Ovary (tissue), 7 donors: ENCODE measurements at regions not wholly inside any gene's neighbourhood (a gene's known extent, or its start where the extent isn't known, plus 50 kb on each side); places are given as distances from the start of the nearest gene placed in this dataset.

Experiments
- DNase-seq, 5 donors: peaks; one replicate each; pipeline ENCODE4 v3.0.0-alpha.2; 2019 to 2020
- H3K27ac ChIP-seq, 2 donors: fragments of 200-600 bp; one replicate each; pipeline versions ENCODE4 v1.5.1 to v1.8.0; 2019 to 2022
- H3K27me3 ChIP-seq: fragments of 200-600 bp; one replicate; pipeline ENCODE4 v1.8.0; 2022
- H3K36me3 ChIP-seq: fragments of 200-600 bp; sonication (generic); one replicate; pipeline ENCODE4 v1.5.1; 2019
- H3K4me1 ChIP-seq: one replicate; pipeline ENCODE4 v1.8.1; 2013; ENCODE audit warnings: mild to moderate bottlenecking, moderate library complexity; ENCODE audit not compliant: insufficient read depth
- H3K4me3 ChIP-seq: fragments of 200-600 bp; sonication (generic); one replicate; pipeline ENCODE4 v1.5.1; 2017
- H3K9me3 ChIP-seq, 2 donors: fragments of 200-600 bp in 1 of 2; sonication (generic) in 1 of 2; one replicate each; pipeline versions ENCODE4 v1.5.1 to v1.8.1; 2013 to 2019; ENCODE audit warnings: mild to moderate bottlenecking in 1 of 2, moderate library complexity in 1 of 2
- CTCF ChIP-seq, 3 donors: fragments of 450-650 bp in 2 of 3; fragments of 200-600 bp in 1 of 3; IDR thresholded peaks; one replicate each; pipeline versions ENCODE4 v1.5.1 to v1.8.0; 2016 to 2022; ENCODE audit warnings: antibody characterized with exemption in 3 of 3, mild to moderate bottlenecking in 1 of 3
- EP300 ChIP-seq: sonication (generic); formaldehyde crosslinking; IDR thresholded peaks from one replicate; pipeline ENCODE4 v1.6.1; 2017; ENCODE audit warnings: antibody characterized with exemption
- POLR2A ChIP-seq: fragments of 450-650 bp; IDR thresholded peaks from one replicate; pipeline ENCODE4 v1.6.1; 2017; ENCODE audit warnings: antibody characterized with exemption, mild to moderate bottlenecking, moderate library complexity
- WGBS, 3 donors: extraction: QIAGEN DNeasy Blood & Tissue Kit in 1 of 3; methylation state at CpG; one replicate each; pipeline versions ENCODE4 v1.1.5 to v1.1.7; 2013 to 2017; 5-methylcytosine and 5-hydroxymethylcytosine counted together
- intact Hi-C, 4 donors: fragments of 100-400 bp; cut with DNase I; formaldehyde crosslinking; loops; one replicate each; pipeline versions ENCODE4 v1.11.0 to v1.15.1; 2022 to 2023
- donor health status: DM: no; HTN: no; CAD: no; lungs with moderate emphysema.
- donor health status: DM: no; HTN: no; CAD: no.
- donor health status: Bipolar disorder and iron deficiency.
- donor health status: DM: no; HTN: no; CAD: no.
- donor health status: DM: yes; HTN: yes; CAD: no.

DNA sequence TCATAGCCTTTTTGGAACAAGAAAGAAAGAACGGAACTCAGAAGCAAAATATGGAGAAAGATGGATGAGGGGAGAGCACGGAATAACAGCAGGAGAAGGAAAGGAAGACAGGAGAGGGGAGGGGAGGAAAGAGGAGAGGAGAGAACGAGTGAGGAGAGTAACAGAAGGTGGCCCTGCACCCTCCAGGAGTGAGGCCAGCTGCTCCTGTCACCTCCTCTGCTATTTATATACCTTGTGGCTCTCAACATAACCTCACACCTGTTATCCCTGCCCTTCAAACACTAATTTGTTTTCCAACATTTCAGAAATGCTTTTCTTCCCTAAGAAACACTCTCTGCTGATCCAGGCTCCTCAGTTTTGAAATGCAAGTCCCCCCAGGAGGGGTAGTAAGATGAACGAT is 53.4 kb upstream of the ATP2B2 start:
- TF ChIP-seq POLR2A (no peak), CTCF (IDR thresholded peaks at IDR 0.05) (no peak), EP300 (no peak)
- intact Hi-C loops: no loop called here
- H3K4me1 ChIP-seq: no peaks in the 10 kb centered on the region
- H3K36me3 ChIP-seq: no peaks in the 10 kb centered on the region
- 27 to 29% (median 27%) methylated on average over 4 of the region's 4 CpGs for WGBS, 3 donors
- no peak overlapping the region for H3K27ac ChIP-seq
- H3K9me3 ChIP-seq: no peaks in the 10 kb centered on the region
- no peak overlapping the region for H3K4me3 ChIP-seq
- DNase-seq: no peak
- no peaks in the 10 kb centered on the region for H3K27me3 ChIP-seq

- WGBS, 3 donors: 72 to 82% (median 76%) methylated on average over 14 of the region's 14 CpGs
- no peak overlapping the region for H3K4me3 ChIP-seq
- DNase-seq: no peak
- TF ChIP-seq POLR2A: no peak
- TF ChIP-seq EP300: no peak
- no peak for TF ChIP-seq CTCF (IDR thresholded peaks at IDR 0.05)
- H3K27ac ChIP-seq: no peak overlapping the region
- no peaks in the 10 kb centered on the region for H3K27me3 ChIP-seq
- no peaks in the 10 kb centered on the region for H3K9me3 ChIP-seq
- intact Hi-C loops: no loop called here
- H3K36me3 ChIP-seq: no peaks in the 10 kb centered on the region
- H3K4me1 ChIP-seq: no peaks in the 10 kb centered on the region
Measured at GRCh38 chr3:10560060-10560861, 54.9 kb upstream of the ATP2B2 start.

DNA sequence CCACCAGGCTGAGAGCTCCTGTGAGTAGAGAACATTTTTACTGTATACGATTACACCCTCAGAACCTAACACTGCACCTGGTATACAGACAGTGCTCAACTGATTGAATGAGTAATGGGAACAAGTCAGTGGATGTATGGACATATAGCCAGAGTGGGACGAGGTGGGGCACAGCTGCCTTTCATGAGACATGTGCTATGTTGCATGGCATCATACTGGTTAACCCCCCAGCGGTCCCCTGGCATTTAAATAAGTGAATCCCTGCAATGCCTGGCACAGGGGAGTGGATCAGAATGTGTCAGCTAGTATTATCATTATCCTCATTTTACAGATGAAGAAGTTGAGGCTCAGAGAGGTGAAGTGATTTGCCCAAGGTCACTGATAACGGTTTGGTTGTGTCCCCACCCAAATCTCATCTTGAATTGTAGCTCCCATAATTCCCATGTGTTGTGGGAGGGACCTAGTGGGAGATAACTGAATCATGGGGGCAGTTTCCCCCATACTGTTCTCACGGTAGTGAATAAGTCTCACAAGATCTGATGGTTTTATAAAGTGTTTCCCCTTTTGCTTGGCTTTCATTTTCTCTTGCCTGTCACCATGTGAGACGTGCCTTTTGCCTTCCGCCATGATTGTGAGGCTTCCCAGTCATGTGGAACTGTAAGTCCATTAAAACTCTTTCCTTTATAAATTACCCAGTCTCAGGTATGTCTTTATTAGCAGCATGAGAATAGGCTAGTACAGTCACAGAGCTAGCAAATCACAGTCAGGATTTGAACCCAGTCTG is 56.0 kb upstream of the ATP2B2 start:
- TF ChIP-seq CTCF (IDR thresholded peaks at IDR 0.05): no peak
- Histone ChIP-seq H3K27me3 (no peaks in the 10 kb centered on the region), H3K27ac (no peak overlapping the region), H3K4me1 (no peaks in the 10 kb centered on the region), H3K9me3 (no peaks in the 10 kb centered on the region), H3K36me3 (no peaks in the 10 kb centered on the region), H3K4me3 (no peak overlapping the region)
- DNase-seq: no peak
- intact Hi-C loops: no loop called here
- WGBS, 3 donors: 64 to 75% (median 67%) methylated on average over 7 of the region's 7 CpGs

DNA sequence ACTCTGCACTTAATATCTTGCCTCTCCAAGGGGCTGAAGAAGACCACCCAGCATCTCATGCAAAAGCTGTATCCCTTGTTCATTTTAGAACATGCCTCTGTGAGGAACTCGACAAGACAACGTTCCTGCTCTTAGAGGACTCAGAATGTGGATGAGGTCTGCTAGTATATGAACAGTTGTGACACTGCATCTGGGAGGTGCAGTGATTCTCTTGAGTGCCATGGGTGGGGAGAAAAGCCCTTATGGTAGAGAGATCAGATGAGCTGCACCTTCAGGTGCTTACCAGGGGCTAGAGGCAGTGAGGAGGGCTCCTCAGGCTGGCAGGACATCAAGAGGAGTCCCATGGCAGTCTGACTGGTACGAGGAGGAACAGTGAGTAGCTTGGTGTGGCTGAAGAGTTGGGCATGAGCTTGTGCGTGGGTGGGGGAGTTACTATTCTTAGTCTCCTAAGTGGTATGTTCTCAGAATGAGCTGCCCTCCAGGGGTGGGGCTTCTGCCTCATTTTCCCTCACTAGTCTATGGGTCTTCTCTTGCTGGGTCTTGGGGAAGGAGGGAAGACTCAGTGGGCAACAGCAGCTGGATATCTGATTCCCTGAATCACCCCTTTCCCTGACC is 56.7 kb upstream of the ATP2B2 start:
- H3K27ac ChIP-seq: no peak overlapping the region
- WGBS, 3 donors: 66 to 74% (median 70%) methylated on average over 4 of the region's 4 CpGs
- TF ChIP-seq POLR2A: no peak
- TF ChIP-seq EP300: no peak
- no peak for TF ChIP-seq CTCF (IDR thresholded peaks at IDR 0.05)
- no peak overlapping the region for H3K4me3 ChIP-seq
- H3K27me3 ChIP-seq: no peaks in the 10 kb centered on the region
- intact Hi-C loops: no loop called here
- H3K4me1 ChIP-seq: no peaks in the 10 kb centered on the region
- no peaks in the 10 kb centered on the region for H3K36me3 ChIP-seq
- DNase-seq: no peak
- H3K9me3 ChIP-seq: no peaks in the 10 kb centered on the region
